HG03139 (cell line): ENCODE measurements at regions not wholly inside any gene's neighbourhood (a gene's known extent, or its start where the extent isn't known, plus 50 kb on each side); places are given as distances from the start of the nearest gene placed in this dataset.

ENCODE experiments used
- ATAC-seq: cut with Tn5 transposase; IDR thresholded peaks from one replicate; pipeline ENCODE4 v1.9.1; 2021; ENCODE audit not compliant: unreplicated experiment

DNA sequence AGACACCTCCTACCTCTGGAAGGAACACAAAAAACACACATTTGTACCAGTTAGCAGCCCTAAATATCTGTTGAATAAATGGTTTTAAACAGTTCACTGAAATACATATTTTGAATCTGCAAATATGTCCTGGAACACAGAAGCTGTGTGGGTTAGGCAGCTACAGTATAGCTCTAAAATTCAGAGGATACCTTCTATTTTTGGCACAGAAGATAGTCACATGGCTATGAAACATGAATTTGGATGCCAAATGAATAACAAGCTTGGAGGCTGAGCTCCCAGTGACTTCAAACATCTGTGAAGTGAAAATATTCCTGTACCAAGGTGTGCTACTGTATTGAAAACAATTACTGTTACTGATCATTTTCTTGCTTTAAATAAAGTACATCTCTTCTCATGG lies 391.5 kb upstream of the ADGRL2 start:
- no peak for ATAC-seq

DNA sequence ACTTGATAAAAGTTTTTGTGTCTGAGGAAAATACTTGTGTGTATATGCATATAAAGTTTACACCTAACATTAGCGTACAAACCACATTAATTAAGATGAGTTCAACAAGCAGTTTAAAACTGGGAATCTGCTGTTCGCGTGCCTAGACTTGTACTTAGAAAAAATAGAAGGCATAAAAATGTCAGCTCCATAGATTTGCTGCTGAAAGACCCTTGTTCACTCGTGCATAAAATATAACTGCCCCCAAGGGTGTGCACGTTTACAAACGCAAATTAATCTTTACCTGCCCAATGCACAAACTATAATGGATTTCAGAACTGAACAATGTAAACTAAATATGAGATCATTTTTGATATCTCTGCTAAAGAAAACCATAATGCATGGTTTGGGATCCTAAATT lies 392.3 kb upstream of the ADGRL2 start:
- no peak for ATAC-seq

DNA sequence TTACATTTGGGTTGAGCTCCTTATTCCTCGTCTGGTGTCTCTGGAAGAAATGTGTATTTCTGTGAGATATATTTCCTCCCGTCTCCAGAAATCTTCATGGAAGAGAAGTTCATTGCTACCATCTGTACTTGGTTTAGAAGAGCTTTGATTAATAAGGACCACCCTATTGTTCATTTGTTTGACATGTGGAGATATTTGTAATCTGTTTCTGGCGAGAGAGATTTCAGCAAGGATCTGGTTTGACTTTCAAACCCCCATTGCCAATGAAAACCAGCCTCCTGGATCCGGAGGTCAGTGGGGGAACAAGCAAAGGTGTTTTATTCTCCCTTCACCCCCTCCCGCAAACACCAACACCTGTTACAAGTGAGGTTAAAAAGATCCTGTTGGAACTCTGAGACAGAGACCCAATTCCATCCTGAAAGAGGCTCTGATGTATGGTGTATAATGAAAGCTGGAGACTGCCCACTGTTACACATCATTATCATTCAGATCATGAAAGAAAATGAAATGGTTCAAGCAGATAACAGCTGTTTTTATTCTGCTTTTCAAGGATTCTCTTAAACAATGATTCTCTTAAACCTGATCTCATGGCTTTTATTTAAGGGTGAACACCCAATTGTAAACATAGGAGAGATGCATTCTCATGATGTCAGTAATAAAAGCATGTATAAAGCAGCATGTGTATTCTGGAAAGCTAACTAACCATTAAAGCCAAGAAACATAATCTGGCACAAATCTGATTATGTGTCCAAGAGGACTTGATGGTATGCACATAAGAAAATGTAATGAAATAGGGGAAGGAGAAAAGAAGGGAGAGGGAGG lies 393.5 kb upstream of the ADGRL2 start:
- no peak for ATAC-seq

DNA sequence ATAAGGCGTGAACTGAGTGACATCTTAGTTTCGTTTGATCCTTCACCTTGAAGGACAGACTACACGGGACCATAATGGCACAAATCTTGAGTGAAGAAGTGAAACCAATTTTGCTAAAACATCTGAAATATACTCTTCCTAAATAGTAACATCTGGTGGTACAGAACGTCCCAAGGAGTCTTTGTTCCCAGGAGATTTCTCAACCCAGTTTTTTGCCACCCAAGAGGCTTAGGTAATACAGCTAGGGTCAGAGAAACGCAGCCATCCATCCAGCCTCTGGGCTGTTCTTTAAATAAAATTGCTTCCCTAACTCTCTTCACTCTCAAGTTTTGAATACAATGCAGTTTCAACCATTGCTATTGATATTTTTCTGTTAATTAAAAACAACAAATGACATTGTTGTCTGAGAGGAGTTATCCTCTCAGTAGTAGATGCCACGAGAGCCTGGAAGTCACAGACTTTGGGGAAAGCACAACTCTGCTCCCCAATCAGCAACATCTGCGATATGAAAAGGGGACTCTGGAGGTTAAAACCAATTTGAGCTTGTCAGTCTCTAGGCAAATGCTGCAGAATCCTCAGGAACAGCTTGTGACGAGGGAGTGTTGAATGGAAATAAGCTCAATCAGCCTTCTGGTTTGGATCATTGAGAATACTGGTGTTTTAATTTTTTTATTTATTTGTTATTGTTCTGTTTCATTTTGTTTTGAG lies 394.3 kb upstream of the ADGRL2 start:
- no peak for ATAC-seq

- no peak for ATAC-seq
These were observed 402.7 kb upstream of the ADGRL2 start for GRCh38 chr1:81398041-81398440.

DNA sequence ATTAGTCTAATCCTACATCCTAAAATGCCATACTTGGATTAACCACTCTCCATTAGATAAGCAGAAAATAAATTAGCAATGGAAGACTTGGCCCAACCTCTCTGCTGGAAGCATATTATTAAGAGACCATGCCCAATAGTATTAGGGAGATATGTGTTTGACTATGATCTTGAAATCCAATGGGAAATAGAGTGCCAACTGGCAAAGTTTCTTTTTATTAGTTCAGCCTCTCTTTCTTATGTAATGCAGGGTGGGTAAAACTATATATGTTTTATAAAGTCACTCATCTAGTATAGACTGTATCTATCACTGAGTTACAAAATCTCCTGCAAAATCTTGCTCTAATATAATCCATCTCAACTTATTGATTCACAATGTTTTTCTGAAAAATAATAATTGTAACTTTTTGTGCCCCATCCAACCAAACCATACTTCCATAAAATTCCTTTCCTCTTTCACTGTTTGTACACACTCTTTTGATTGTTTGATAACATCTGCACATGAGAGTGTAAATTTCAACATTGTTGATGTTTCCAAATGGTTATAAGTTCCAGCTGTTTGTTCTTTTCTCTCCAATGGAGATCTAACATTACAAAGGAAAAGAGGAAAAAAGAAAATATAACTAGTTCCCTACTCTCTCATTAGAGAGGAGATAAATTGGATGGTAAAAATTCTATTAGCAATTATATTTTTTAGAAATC lies 408.1 kb upstream of the ADGRL2 start:
- no peak for ATAC-seq

DNA sequence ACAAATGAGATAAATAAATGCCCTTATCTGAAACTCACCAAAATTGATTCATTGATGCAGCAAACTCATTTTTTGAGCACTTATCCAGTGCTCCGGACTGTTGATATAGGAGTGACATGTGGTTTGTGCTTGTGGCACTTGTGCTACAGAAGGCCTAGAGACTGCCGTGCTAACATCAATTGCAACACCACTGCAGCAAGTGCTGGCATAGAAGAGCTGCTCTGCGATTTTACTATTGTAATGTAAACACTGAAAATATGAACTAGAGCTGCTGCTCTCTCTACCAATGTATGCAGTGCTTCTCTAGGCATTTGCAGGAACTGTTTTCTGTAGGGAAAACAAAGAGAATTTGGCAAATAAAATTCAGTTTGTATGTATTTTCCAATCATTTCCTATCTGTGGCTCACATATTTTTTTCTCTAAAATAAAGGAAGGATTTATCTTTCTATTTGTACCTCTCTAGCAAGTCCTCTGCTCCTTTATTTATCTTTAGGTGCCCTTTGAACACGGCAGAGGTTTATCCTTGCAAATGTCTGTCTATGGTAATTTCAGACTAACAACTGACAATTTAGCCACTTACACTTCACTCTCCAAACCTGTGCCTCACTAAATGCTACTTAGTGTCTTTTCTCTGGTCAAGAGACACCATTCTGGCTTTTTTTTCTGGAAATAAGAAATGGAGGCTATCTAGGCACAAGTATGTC lies 409.5 kb upstream of the ADGRL2 start:
- ATAC-seq = no peak

DNA sequence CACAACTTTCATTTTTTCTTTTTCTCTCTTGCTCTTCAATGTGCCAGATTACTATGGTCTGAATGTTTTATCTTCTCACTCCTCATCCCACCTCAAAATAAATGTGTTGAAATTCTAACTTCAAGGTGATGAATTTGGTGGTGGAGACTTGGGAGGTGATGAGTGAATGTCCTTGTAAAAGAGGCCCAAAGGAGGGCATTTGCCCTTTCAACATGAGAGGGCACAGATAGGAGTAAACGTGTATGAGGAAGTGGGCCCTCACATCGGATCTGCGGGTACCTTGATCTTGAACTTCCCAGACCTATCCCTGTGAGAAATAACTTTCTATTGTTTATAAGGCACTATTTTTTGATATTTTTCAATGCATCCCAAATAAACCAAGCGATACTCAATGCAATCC lies 412.3 kb upstream of the ADGRL2 start:
- ATAC-seq = no peak

- ATAC-seq = no peak
These were observed 413.3 kb upstream of the ADGRL2 start for GRCh38 chr1:81387446-81387845.

GRCh38 chr1:81382561-81382960 lies 418.2 kb upstream of the ADGRL2 start:
- no peak for ATAC-seq

GRCh38 chr1:81381881-81382280 lies 418.9 kb upstream of the ADGRL2 start:
- no peak for ATAC-seq

- ATAC-seq = no peak
These were observed 420.3 kb upstream of the ADGRL2 start for GRCh38 chr1:81380436-81380835.

DNA sequence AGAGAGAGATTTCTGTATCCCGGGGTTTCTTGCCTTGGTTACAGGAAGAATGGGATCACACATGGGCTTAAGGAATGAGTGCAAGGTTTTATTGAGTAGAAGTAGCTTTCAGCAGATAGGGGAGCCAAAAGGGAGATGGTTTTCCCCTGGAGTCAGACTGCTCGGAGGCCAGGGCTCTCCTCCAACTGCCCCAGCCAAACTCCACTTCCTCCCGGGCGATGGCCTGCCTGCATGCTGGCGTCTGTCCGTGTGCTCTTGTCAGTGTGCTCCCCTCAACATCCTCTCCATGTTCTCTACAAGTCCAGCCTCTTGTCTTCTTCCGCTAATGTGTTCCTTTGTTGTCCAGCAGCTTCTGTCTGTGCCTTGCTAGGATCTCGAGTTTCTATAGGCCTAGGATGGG lies 421.3 kb upstream of the ADGRL2 start:
- ATAC-seq = no peak

GRCh38 chr1:81377406-81377805 lies 423.3 kb upstream of the ADGRL2 start:
- no peak for ATAC-seq

DNA sequence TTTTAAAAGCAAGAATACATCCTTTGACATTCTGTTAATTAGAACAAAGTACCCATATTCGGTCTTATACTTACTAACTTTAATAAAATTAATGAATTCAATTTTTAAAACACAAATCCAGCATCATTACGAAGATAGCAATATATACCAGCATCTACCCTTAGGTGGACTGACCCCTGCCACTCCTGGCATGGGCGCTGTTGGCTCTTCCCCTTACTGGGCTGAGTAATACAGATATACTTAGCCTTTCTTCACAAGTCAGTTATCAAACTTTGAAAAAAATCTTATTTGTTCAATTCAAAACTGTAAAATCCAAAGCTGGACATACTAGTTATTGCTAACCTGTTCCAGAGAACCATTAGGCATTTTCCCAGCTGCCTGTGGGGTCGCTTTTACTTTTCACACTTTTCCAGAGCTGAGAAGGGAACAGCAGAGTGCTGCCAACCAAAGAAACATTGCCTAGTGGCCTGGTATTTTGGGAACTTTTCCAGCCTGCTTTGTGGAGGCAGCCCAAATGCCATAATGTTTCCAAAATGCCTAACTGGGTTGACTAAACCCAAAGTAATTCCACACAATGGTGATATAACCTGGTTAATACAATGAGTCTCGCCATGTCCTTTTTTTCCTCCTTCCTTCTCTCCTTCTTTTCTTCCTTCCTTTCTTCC lies 424.7 kb upstream of the ADGRL2 start:
- no peak for ATAC-seq

GRCh38 chr1:81374481-81374880 lies 426.3 kb upstream of the ADGRL2 start:
- ATAC-seq = no peak

GRCh38 chr1:81371864-81372263 lies 428.9 kb upstream of the ADGRL2 start:
- no peak for ATAC-seq

- no peak for ATAC-seq
These were observed 430.9 kb upstream of the ADGRL2 start for GRCh38 chr1:81369833-81370232.

DNA sequence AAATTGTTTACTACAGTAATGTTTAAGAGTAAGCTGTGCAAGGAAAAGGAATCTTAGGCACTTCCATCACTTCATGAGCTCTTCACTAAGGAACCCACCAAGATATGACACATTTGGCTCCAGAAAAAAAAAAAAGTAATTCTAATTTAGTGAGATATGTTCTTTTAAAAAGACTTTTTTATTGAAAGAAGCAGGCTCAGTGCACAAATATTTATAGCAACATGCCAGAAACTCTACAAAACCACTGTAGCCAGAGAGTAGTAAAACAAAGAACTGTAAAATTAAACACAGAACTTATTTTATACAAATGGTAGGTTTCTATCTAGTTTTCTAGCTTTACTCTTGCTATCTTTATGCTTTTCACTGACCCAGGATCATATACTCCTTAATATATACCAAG lies 434.6 kb upstream of the ADGRL2 start:
- ATAC-seq = no peak

GRCh38 chr1:81364088-81364487 lies 436.6 kb upstream of the ADGRL2 start:
- ATAC-seq = no peak

- ATAC-seq = no peak
These were observed 442.6 kb upstream of the ADGRL2 start for GRCh38 chr1:81358151-81358550.
